Fibroblast of lung (primary cell): ENCODE measurements at regions not wholly inside any gene's neighbourhood (a gene's known extent, or its start where the extent isn't known, plus 50 kb on each side); places are given as distances from the start of the nearest gene placed in this dataset.

Experiments used
- EZH2 ChIP-seq: IDR thresholded peaks from 2 replicates; pipeline ENCODE4 v1.5.1; 2012; ENCODE audit warnings: low read length, control low read depth, mild to moderate bottlenecking; ENCODE audit errors: missing control alignments
- TF ChIP-seq, protein P1 (sequence below), 2 donors: IDR thresholded peaks in 1 of 2; conservative IDR thresholded peaks in 1 of 2; 1 replicate in 1 of 2; 2 replicates in 1 of 2; pipeline ENCODE4 v1.5.1; 2011 to 2012; ENCODE audit warnings: low read length in 2 of 2, control low read depth in 1 of 2, inconsistent platforms in 1 of 2, low read depth in 1 of 2, mild to moderate bottlenecking in 1 of 2

- TF ChIP-seq, protein P1, sequence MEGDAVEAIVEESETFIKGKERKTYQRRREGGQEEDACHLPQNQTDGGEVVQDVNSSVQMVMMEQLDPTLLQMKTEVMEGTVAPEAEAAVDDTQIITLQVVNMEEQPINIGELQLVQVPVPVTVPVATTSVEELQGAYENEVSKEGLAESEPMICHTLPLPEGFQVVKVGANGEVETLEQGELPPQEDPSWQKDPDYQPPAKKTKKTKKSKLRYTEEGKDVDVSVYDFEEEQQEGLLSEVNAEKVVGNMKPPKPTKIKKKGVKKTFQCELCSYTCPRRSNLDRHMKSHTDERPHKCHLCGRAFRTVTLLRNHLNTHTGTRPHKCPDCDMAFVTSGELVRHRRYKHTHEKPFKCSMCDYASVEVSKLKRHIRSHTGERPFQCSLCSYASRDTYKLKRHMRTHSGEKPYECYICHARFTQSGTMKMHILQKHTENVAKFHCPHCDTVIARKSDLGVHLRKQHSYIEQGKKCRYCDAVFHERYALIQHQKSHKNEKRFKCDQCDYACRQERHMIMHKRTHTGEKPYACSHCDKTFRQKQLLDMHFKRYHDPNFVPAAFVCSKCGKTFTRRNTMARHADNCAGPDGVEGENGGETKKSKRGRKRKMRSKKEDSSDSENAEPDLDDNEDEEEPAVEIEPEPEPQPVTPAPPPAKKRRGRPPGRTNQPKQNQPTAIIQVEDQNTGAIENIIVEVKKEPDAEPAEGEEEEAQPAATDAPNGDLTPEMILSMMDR (conservative IDR thresholded peaks at IDR 0.05 in 1 of 2, IDR thresholded peaks at IDR 0.05 in 1 of 2; ENCODE audit: low read depth in 1 of 2, low read length in 2 of 2): no peak
- TF ChIP-seq EZH2: no peak
Observed at GRCh38 chr4:38414410-38414809, 249.6 kb upstream of the KLF3 start.
